ENCODE measurements at regions not wholly inside any gene's neighbourhood (a gene's known extent, or its start where the extent isn't known, plus 50 kb on each side); places are given as distances from the start of the nearest gene placed in this dataset.

DNA sequence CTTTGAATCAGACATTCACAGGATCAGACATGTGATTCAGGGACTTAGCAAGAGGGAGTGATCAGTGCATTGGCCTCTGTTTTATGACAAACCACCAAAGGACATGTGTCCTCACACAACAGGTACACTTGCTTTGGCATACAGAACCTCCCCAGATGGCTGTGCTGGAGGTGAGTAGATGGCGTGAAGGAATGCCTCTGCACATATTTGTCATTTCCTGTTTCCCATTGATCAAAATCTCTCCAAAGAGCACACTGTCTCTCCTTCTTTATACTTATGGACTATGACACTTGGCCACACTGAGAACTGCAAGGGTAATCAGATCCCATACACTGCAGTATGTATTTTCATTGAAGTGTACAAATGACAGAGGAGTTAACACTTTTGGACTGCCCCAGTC is 927.6 kb downstream of the TSN start:
- 62 to 80% methylated on average over 1 of the region's 1 CpG for WGBS, 2 donors
- no peaks in the 10 kb centered on the region for H3K4me1 ChIP-seq (ENCODE audit: control insufficient read depth in 5 of 5, insufficient read depth in 5 of 5, low read length in 5 of 5)
- no peaks in the 10 kb centered on the region for H3K9me3 ChIP-seq (ENCODE audit: control insufficient read depth in 4 of 4, insufficient read depth in 3 of 4, low read length in 3 of 4)
- no peak overlapping the region for H3K9ac ChIP-seq (ENCODE audit: insufficient read depth in 1 of 2, low read length in 2 of 2)
- H3K4me3 ChIP-seq, result no peak overlapping the region
- H3K36me3 ChIP-seq (ENCODE audit: control insufficient read depth in 4 of 4, insufficient read depth in 4 of 4, low read length in 4 of 4), result no peaks in the 10 kb centered on the region
- TF ChIP-seq, protein P1, sequence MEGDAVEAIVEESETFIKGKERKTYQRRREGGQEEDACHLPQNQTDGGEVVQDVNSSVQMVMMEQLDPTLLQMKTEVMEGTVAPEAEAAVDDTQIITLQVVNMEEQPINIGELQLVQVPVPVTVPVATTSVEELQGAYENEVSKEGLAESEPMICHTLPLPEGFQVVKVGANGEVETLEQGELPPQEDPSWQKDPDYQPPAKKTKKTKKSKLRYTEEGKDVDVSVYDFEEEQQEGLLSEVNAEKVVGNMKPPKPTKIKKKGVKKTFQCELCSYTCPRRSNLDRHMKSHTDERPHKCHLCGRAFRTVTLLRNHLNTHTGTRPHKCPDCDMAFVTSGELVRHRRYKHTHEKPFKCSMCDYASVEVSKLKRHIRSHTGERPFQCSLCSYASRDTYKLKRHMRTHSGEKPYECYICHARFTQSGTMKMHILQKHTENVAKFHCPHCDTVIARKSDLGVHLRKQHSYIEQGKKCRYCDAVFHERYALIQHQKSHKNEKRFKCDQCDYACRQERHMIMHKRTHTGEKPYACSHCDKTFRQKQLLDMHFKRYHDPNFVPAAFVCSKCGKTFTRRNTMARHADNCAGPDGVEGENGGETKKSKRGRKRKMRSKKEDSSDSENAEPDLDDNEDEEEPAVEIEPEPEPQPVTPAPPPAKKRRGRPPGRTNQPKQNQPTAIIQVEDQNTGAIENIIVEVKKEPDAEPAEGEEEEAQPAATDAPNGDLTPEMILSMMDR (IDR thresholded peaks at IDR 0.05; ENCODE audit: control extremely low read depth, extremely low read depth), result no peak
- ATAC-seq (ENCODE audit: insufficient read depth, low FRiP score) (no peak), DNase-seq (no peak)
- no peak overlapping the region for H3K27ac ChIP-seq (ENCODE audit: low read depth in 1 of 2, low read length in 1 of 2)
- no peaks in the 10 kb centered on the region for H3K27me3 ChIP-seq (ENCODE audit: control insufficient read depth in 3 of 3, insufficient read depth in 3 of 3, low read length in 2 of 3)

DNA sequence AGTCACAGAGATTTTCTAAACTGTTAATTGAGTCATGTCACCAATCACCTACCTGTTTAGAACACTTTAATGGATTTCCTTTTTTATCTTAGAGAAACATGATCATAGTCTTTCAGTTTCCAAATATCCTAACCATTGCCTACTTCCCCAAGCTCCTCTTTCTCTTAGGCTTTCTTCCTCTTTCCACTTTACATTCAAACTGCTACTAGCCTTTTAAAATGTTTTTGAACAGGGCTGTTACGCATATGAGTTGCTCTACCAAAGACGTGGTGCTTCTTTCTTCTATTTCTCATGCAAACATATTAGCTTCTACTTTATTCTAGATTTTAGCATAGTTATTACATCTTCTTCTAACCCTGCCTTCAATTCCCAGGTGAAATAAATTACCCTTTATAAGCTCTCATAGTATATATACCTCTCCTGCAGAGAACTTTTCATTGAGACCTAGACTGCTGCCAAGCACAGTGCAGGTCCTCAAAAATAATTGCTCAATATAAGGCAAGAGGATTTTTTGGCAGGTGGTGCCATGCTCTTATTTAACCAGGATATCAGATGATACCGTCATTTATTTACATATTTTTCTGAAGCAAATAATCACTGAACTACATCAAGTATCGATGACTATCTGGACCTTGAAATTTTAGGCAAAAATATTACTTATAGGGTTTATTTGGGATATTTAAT is 937.1 kb downstream of the TSN start:
- 78 to 79% methylated on average over 4 of the region's 4 CpGs for WGBS, 2 donors
- no peak for DNase-seq

GRCh38 chr2:122697415-122697814 is 942.0 kb downstream of the TSN start:
- TF ChIP-seq, protein P1 (IDR thresholded peaks at IDR 0.05; ENCODE audit: control extremely low read depth, extremely low read depth), result no peak
- DNase-seq (no peak), ATAC-seq (ENCODE audit: insufficient read depth, low FRiP score) (no peak)
- H3K36me3 ChIP-seq (ENCODE audit: control insufficient read depth in 4 of 4, insufficient read depth in 4 of 4, low read length in 4 of 4), result no peaks in the 10 kb centered on the region
- no peaks in the 10 kb centered on the region for H3K9me3 ChIP-seq (ENCODE audit: control insufficient read depth in 4 of 4, insufficient read depth in 3 of 4, low read length in 3 of 4)
- H3K4me3 ChIP-seq, result no peak overlapping the region
- H3K27me3 ChIP-seq (ENCODE audit: control insufficient read depth in 3 of 3, insufficient read depth in 3 of 3, low read length in 2 of 3), result no peaks in the 10 kb centered on the region
- WGBS, 2 donors, result 90 to 96% methylated on average over 1 of the region's 1 CpG
- H3K27ac ChIP-seq (ENCODE audit: low read depth in 1 of 2, low read length in 1 of 2), result no peak overlapping the region
- H3K4me1 ChIP-seq (ENCODE audit: control insufficient read depth in 5 of 5, insufficient read depth in 5 of 5, low read length in 5 of 5), result no peaks in the 10 kb centered on the region
- no peak overlapping the region for H3K9ac ChIP-seq (ENCODE audit: insufficient read depth in 1 of 2, low read length in 2 of 2)

More for the DNA sequence above, 937.1 kb downstream of the TSN start:
- Histone ChIP-seq H3K4me3 (no peak overlapping the region), H3K36me3 (ENCODE audit: control insufficient read depth in 4 of 4, insufficient read depth in 4 of 4, low read length in 4 of 4) (no peaks in the 10 kb centered on the region), H3K27ac (ENCODE audit: low read depth in 1 of 2, low read length in 1 of 2) (no peak overlapping the region), H3K27me3 (ENCODE audit: control insufficient read depth in 3 of 3, insufficient read depth in 3 of 3, low read length in 2 of 3) (no peaks in the 10 kb centered on the region), H3K9me3 (ENCODE audit: control insufficient read depth in 4 of 4, insufficient read depth in 3 of 4, low read length in 3 of 4) (peaks cover 0 to 3% (median 0%) of the 10 kb centered on the region in 4 donors), H3K9ac (ENCODE audit: insufficient read depth in 1 of 2, low read length in 2 of 2) (no peak overlapping the region), H3K4me1 (ENCODE audit: control insufficient read depth in 5 of 5, insufficient read depth in 5 of 5, low read length in 5 of 5) (peaks cover 0 to 4% (median 0%) of the 10 kb centered on the region in 5 donors)
- ATAC-seq (ENCODE audit: insufficient read depth, low FRiP score), result no peak
- TF ChIP-seq, protein P1 (IDR thresholded peaks at IDR 0.05; ENCODE audit: control extremely low read depth, extremely low read depth), result no peak

GRCh38 chr2:122703676-122704075 is 948.2 kb downstream of the TSN start:
- TF ChIP-seq, protein P1 (IDR thresholded peaks at IDR 0.05; ENCODE audit: control extremely low read depth, extremely low read depth), result no peak
- no peak overlapping the region for H3K27ac ChIP-seq (ENCODE audit: low read depth in 1 of 2, low read length in 1 of 2)
- ATAC-seq (ENCODE audit: insufficient read depth, low FRiP score) (no peak), DNase-seq (no peak)
- H3K27me3 ChIP-seq (ENCODE audit: control insufficient read depth in 3 of 3, insufficient read depth in 3 of 3, low read length in 2 of 3), result no peaks in the 10 kb centered on the region
- WGBS, 2 donors, result 82 to 87% methylated on average over 1 of the region's 1 CpG
- H3K4me3 ChIP-seq, result no peak overlapping the region
- no peaks in the 10 kb centered on the region for H3K4me1 ChIP-seq (ENCODE audit: control insufficient read depth in 5 of 5, insufficient read depth in 5 of 5, low read length in 5 of 5)
- H3K9ac ChIP-seq (ENCODE audit: insufficient read depth in 1 of 2, low read length in 2 of 2), result no peak overlapping the region
- H3K9me3 ChIP-seq (ENCODE audit: control insufficient read depth in 4 of 4, insufficient read depth in 3 of 4, low read length in 3 of 4), result no peaks in the 10 kb centered on the region
- H3K36me3 ChIP-seq (ENCODE audit: control insufficient read depth in 4 of 4, insufficient read depth in 4 of 4, low read length in 4 of 4), result no peaks in the 10 kb centered on the region
